ENCODE measurements at regions not wholly inside any gene's neighbourhood (a gene's known extent, or its start where the extent isn't known, plus 50 kb on each side); places are given as distances from the start of the nearest gene placed in this dataset.
"Not testable (repeated sequence)": the region's sequence is repeated elsewhere in the genome, so short reads cannot be mapped to it uniquely, and the experiment has no call there.

DNA sequence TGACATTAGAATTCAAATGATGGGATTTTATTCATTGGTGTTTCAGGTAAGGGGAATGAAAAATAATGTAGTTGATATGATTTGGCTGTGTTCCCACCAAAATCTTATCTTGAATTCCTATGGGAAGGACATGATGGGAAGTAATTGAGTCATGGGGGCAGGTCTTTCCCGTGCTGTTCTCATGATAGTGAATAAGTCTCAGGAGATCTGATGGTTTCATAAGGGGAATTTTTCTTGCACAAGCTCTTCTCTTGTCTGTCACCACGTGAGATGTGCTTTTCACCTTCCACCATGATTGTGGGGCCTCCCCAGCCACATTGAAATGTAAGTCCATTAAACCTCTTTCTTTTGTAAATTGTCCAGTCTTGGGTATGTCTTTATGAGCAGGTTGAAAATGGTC, 268.6 kb upstream of the CHORDC1 start:
- TF ChIP-seq, protein P1, sequence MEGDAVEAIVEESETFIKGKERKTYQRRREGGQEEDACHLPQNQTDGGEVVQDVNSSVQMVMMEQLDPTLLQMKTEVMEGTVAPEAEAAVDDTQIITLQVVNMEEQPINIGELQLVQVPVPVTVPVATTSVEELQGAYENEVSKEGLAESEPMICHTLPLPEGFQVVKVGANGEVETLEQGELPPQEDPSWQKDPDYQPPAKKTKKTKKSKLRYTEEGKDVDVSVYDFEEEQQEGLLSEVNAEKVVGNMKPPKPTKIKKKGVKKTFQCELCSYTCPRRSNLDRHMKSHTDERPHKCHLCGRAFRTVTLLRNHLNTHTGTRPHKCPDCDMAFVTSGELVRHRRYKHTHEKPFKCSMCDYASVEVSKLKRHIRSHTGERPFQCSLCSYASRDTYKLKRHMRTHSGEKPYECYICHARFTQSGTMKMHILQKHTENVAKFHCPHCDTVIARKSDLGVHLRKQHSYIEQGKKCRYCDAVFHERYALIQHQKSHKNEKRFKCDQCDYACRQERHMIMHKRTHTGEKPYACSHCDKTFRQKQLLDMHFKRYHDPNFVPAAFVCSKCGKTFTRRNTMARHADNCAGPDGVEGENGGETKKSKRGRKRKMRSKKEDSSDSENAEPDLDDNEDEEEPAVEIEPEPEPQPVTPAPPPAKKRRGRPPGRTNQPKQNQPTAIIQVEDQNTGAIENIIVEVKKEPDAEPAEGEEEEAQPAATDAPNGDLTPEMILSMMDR (IDR thresholded peaks at IDR 0.05; ENCODE audit: low read depth, low read length), result no peak
- Histone ChIP-seq H3K36me3 (no peaks in the 10 kb centered on the region), H3K4me3 (ENCODE audit: low read depth, low read length) (no peak overlapping the region), H3K27me3 (ENCODE audit: insufficient read depth, low read depth, severe bottlenecking) (no peaks in the 10 kb centered on the region), H3K27ac (no peak overlapping the region), H3K9me3 (ENCODE audit: severe bottlenecking) (no peaks in the 10 kb centered on the region)
- no peak for DNase-seq

DNA sequence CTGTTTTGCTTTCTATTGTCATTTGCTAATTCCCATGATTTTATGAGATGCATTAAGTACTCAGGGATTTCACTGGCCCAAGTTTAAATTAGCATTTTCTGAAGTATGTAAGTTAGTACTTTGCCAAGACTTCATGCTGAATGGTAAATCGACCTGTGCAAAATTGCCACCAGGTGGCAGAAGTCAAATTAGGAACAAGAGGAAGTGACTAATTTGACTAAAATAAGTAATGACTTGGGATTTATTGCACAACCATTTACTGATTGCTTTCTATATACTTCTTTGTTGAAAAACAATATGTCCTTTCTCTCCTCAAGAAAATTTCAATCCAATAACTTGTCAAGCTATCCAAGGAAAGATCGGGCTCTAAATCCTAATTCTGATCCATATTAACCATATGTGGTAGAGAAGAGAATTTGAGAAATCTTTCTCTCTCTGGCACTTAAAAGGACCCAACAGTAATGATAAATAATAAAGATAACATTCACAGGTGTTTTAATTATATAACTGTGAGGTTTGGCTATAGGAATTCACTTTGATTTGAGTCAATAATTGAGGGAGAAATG, 253.7 kb upstream of the CHORDC1 start:
- Histone ChIP-seq H3K27me3 (ENCODE audit: insufficient read depth, low read depth, severe bottlenecking) (no peaks in the 10 kb centered on the region), H3K36me3 (no peaks in the 10 kb centered on the region), H3K9me3 (ENCODE audit: severe bottlenecking) (no peaks in the 10 kb centered on the region), H3K27ac (no peak overlapping the region), H3K4me3 (ENCODE audit: low read depth, low read length) (no peak overlapping the region)
- TF ChIP-seq, protein P1 (IDR thresholded peaks at IDR 0.05; ENCODE audit: low read depth, low read length), result peak; percentile 54
- DNase-seq, result peak; percentile 44

DNA sequence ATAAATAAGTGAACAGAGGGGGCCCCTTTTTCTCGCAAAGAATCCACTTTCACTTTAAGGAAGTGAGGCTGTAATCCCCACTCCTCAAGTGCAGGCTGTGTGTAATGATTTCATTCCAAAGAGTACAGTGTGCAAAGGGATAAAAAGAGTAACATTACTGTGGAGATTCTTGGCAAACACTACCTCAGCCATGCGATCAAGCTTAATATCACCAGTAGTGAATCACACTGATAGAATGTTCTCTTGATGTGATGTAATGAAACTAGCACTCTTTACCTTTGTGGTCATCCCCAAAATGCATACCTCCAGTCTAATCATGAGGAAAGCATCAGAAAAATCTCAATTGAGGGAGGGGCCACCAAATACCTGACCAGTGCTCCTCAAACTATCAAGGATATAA, 246.1 kb upstream of the CHORDC1 start:
- Histone ChIP-seq H3K36me3 (no peaks in the 10 kb centered on the region), H3K4me3 (ENCODE audit: low read depth, low read length) (no peak overlapping the region), H3K9me3 (ENCODE audit: severe bottlenecking) (no peaks in the 10 kb centered on the region), H3K27me3 (ENCODE audit: insufficient read depth, low read depth, severe bottlenecking) (no peaks in the 10 kb centered on the region), H3K27ac (no peak overlapping the region)
- TF ChIP-seq, protein P1 (IDR thresholded peaks at IDR 0.05; ENCODE audit: low read depth, low read length), result no peak
- DNase-seq, result no peak

DNA sequence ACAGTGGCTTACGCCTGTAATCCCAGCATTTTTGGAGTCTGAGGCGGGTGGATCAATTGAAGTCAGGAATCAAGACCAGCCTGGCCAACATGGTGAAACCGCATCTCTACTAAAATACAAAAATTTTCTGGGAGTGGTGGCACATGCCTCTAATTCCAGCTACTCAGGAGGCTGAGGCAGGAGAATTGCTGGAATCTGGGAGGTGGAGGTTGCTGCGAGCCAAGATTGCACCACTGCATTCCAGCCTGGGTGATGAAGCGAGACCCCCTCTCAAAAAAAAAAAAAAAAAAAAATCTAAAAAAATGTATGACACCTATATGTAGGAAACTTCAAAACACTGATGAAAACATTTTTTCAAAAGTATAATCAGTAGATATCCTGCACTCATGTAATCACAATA, 242.7 kb upstream of the CHORDC1 start:
- TF ChIP-seq, protein P1 (IDR thresholded peaks at IDR 0.05; ENCODE audit: low read depth, low read length), result no peak
- no peak for DNase-seq
- Histone ChIP-seq H3K27ac (no peak overlapping the region), H3K4me3 (ENCODE audit: low read depth, low read length) (no peak overlapping the region), H3K36me3 (no peaks in the 10 kb centered on the region), H3K9me3 (ENCODE audit: severe bottlenecking) (no peaks in the 10 kb centered on the region), H3K27me3 (ENCODE audit: insufficient read depth, low read depth, severe bottlenecking) (no peaks in the 10 kb centered on the region)

DNA sequence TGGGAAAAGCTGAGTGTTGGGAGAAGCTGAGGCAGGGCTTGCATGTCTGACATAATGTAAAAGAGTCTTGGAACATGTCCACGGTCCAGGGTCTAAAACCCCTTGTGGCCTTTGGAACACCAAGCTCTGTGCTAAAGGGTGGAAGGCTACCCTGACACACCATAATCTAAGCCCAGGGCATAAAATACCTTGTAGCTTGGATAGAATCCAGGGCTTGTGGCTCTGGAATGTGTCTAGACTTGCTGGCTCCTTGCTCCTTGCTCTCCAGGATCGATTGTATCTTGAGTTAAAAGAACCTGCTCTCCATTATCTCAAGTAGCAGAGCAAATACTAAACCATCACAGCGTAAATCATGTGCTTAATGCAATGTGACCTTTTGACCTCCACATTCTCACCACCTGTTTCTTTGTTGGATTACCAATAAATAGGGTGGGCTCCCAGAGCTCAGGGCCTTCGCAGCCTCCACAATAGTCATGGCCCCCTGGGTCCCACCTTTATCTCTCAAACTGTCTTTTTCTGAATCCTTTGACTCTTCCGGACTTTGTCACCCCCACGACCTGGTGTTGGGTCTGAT, 232.6 kb upstream of the CHORDC1 start:
- H3K36me3 ChIP-seq; DNase-seq; H3K9me3 ChIP-seq (ENCODE audit: severe bottlenecking); H3K4me3 ChIP-seq (ENCODE audit: low read depth, low read length); H3K27me3 ChIP-seq (ENCODE audit: insufficient read depth, low read depth, severe bottlenecking); H3K27ac ChIP-seq: not testable (repeated sequence)

DNA sequence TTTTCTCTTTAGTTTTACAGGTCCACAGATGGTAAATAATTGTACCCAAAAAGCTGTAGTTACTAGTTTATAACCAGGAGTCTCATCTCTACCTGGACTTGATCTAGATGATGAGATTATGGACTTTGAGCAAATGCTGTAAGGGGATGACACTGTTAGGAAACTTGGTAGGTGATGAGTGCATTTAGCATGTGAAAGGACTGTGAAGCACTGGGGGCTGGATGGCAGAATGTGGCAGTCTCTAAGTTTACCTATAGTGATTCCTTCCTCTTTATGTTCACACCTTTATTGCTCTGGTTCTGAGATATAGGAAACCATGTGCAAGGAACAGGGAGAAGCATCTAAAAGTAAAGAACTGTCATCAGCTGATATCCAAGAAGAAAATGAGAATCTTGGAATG, 230.7 kb upstream of the CHORDC1 start:
- Histone ChIP-seq H3K9me3 (ENCODE audit: severe bottlenecking) (no peaks in the 10 kb centered on the region), H3K36me3 (no peaks in the 10 kb centered on the region), H3K27me3 (ENCODE audit: insufficient read depth, low read depth, severe bottlenecking) (no peaks in the 10 kb centered on the region), H3K4me3 (ENCODE audit: low read depth, low read length) (no peak overlapping the region), H3K27ac (no peak overlapping the region)
- DNase-seq, result no peak
- TF ChIP-seq, protein P1 (IDR thresholded peaks at IDR 0.05; ENCODE audit: low read depth, low read length), result no peak

All from WERI-Rb-1 (cell line).